ENCODE measurements at regions not wholly inside any gene's neighbourhood (a gene's known extent, or its start where the extent isn't known, plus 50 kb on each side); places are given as distances from the start of the nearest gene placed in this dataset.
"Not testable (repeated sequence)": the region's sequence is repeated elsewhere in the genome, so short reads cannot be mapped to it uniquely, and the experiment has no call there.

GRCh38 chr6:141443668-141444289 lies 688.9 kb upstream of the GJE1 start:
- DNase-seq, result no peak

GRCh38 chr6:141443032-141443431 lies 689.7 kb upstream of the GJE1 start:
- DNase-seq, result no peak

- DNase-seq, result no peak
These were observed 693.2 kb upstream of the GJE1 start for GRCh38 chr6:141439513-141439912.

GRCh38 chr6:141437685-141438084 lies 695.0 kb upstream of the GJE1 start:
- no peak for DNase-seq

- no peak for DNase-seq
These were observed 695.7 kb upstream of the GJE1 start for GRCh38 chr6:141437011-141437410.

- DNase-seq, result no peak
These were observed 706.2 kb upstream of the GJE1 start for GRCh38 chr6:141426400-141426980.

GRCh38 chr6:141421378-141421777 lies 711.3 kb upstream of the GJE1 start:
- no peak for DNase-seq

GRCh38 chr6:141418076-141418475 lies 714.6 kb upstream of the GJE1 start:
- no peak for DNase-seq

- DNase-seq, result no peak
These were observed 716.8 kb upstream of the GJE1 start for GRCh38 chr6:141415896-141416295.

- no peak for DNase-seq
These were observed 719.5 kb upstream of the GJE1 start for GRCh38 chr6:141413196-141413595.

- DNase-seq, result no peak
These were observed 726.0 kb upstream of the GJE1 start for GRCh38 chr6:141406761-141407160.

GRCh38 chr6:141403827-141404226 lies 728.9 kb upstream of the GJE1 start:
- no peak for DNase-seq

GRCh38 chr6:141403103-141403502 lies 729.6 kb upstream of the GJE1 start:
- DNase-seq, result no peak

GRCh38 chr6:141402489-141402888 lies 730.2 kb upstream of the GJE1 start:
- DNase-seq, result no peak

GRCh38 chr6:141401851-141402250 lies 730.9 kb upstream of the GJE1 start:
- no peak for DNase-seq

GRCh38 chr6:141401168-141401567 lies 731.6 kb upstream of the GJE1 start:
- no peak for DNase-seq

- no peak for DNase-seq
These were observed 733.8 kb upstream of the GJE1 start for GRCh38 chr6:141398949-141399348.

GRCh38 chr6:141395443-141396008 lies 737.2 kb upstream of the GJE1 start:
- no peak for DNase-seq

GRCh38 chr6:141394565-141395051 lies 738.1 kb upstream of the GJE1 start:
- DNase-seq, result no peak

GRCh38 chr6:141394125-141394536 lies 738.6 kb upstream of the GJE1 start:
- DNase-seq, result no peak

- DNase-seq, result no peak
These were observed 739.2 kb upstream of the GJE1 start for GRCh38 chr6:141393405-141394124.

GRCh38 chr6:141391135-141391534 lies 741.6 kb upstream of the GJE1 start:
- DNase-seq, result not testable (repeated sequence)

GRCh38 chr6:141388666-141389065 lies 744.1 kb upstream of the GJE1 start:
- DNase-seq, result no peak

- no peak for DNase-seq
These were observed 762.3 kb upstream of the GJE1 start for GRCh38 chr6:141370438-141370837.
